ENCODE measurements at regions not wholly inside any gene's neighbourhood (a gene's known extent, or its start where the extent isn't known, plus 50 kb on each side); places are given as distances from the start of the nearest gene placed in this dataset.

GRCh38 chr15:37767841-37768455, 166.5 kb upstream of the TMCO5A start (continued):
- TF ChIP-seq ZNF114 (CRISPR knock-in tag; IDR thresholded peaks at IDR 0.05) (no peak), ETS1 (IDR thresholded peaks at IDR 0.05) (no peak), EZH2phosphoT487 (IDR thresholded peaks at IDR 0.05; ENCODE audit: unreplicated experiment) (no peak)

- no peak overlapping the region; the same call in 1 of the 2 replicates for H3K27ac Mint-ChIP-seq
- TF ChIP-seq POLR2AphosphoS5 (IDR thresholded peaks at IDR 0.05; ENCODE audit: low read depth) = no peak
- TF ChIP-seq ZNF331 (CRISPR knock-in tag; IDR thresholded peaks at IDR 0.05; ENCODE audit: low read depth) = no peak
- no peak for TF ChIP-seq EZH2 (IDR thresholded peaks at IDR 0.05; ENCODE audit: low read depth, unreplicated experiment)
- no peak for TF ChIP-seq CTCF (conservative IDR thresholded peaks at IDR 0.05; ENCODE audit: low read depth in 2 of 2)
- no peak for TF ChIP-seq JUNB (IDR thresholded peaks at IDR 0.05; ENCODE audit: unreplicated experiment)
- TF ChIP-seq NANOG (IDR thresholded peaks at IDR 0.05; ENCODE audit: borderline replicate concordance) = no peak
- TF ChIP-seq ETS1 (IDR thresholded peaks at IDR 0.05) = no peak
- no peak for TF ChIP-seq STAT1 (IDR thresholded peaks at IDR 0.05; ENCODE audit: unreplicated experiment)
- no peak for TF ChIP-seq ZNF462 (CRISPR knock-in tag; IDR thresholded peaks at IDR 0.05)
These were observed 163.0 kb upstream of the TMCO5A start for GRCh38 chr15:37771465-37771864.

More at GRCh38 chr15:37771465-37771864, 163.0 kb upstream of the TMCO5A start:
- no peaks in the 10 kb centered on the region for H3K36me3 Mint-ChIP-seq (ENCODE audit: low read depth)
- H3K79me2 ChIP-seq (replicated peaks; ENCODE audit: insufficient read depth) = no peaks in the 10 kb centered on the region
- H3F3A ChIP-seq (replicated peaks; ENCODE audit: low read depth) = no peaks in the 10 kb centered on the region
- H3K4me2 ChIP-seq = no peak overlapping the region
- ATAC-seq (no peak), DNase-seq (ENCODE audit: low spot score) (no peak)
- H3K4me1 ChIP-seq (ENCODE audit: insufficient read depth) = no peaks in the 10 kb centered on the region
- no peak overlapping the region for H3K27ac ChIP-seq (ENCODE audit: low read depth)
- no peaks in the 10 kb centered on the region for H3K4me1 Mint-ChIP-seq
- peaks cover 3% of the 10 kb centered on the region for H3K27me3 Mint-ChIP-seq (ENCODE audit: insufficient read depth, low read depth, poor library complexity)
- no peaks in the 10 kb centered on the region for H3K9me3 Mint-ChIP-seq
- H3K4me3 Mint-ChIP-seq = no peak overlapping the region
- H3K4me3 ChIP-seq = no peak overlapping the region
- no peaks in the 10 kb centered on the region for H3K36me3 ChIP-seq (ENCODE audit: insufficient read depth)
- H3K27me3 ChIP-seq (ENCODE audit: insufficient read depth) = no peaks in the 10 kb centered on the region
- H4K20me1 ChIP-seq (replicated peaks; ENCODE audit: insufficient read depth) = no peaks in the 10 kb centered on the region
- H3K9me2 ChIP-seq (ENCODE audit: insufficient read depth) = no peaks in the 10 kb centered on the region
- peak overlapping the region; percentile 50; the same call in 1 of the 2 replicates for H2AFZ ChIP-seq

All from GM23338 (cell line).